H9 (cell line): ENCODE measurements at regions not wholly inside any gene's neighbourhood (a gene's known extent, or its start where the extent isn't known, plus 50 kb on each side); places are given as distances from the start of the nearest gene placed in this dataset.

Experiments
- DNase-seq: peaks from one replicate; pipeline ENCODE4 v3.0.0-alpha.2; 2017
- H2AFZ ChIP-seq: one replicate; pipeline ENCODE4 v1.6.1; 2013; ENCODE audit warnings: mild to moderate bottlenecking, low read length, control low read depth, moderate library complexity
- H2AK5ac ChIP-seq: 2 replicates; pipeline ENCODE4 v1.6.1; 2013; ENCODE audit warnings: low read length, control low read depth, mixed read lengths; ENCODE audit not compliant: insufficient read length
- H2BK120ac ChIP-seq: one replicate; pipeline ENCODE4 v1.6.1; 2013; ENCODE audit warnings: low read depth, mild to moderate bottlenecking, low read length, control low read depth, inconsistent platforms; ENCODE audit not compliant: poor library complexity, severe bottlenecking
- H2BK12ac ChIP-seq: 2 replicates; pipeline ENCODE4 v1.6.1; 2013; ENCODE audit warnings: low read length, control low read depth, mixed read lengths, low read depth; ENCODE audit not compliant: insufficient read length
- H2BK15ac ChIP-seq: 2 replicates; pipeline ENCODE4 v1.6.1; 2013; ENCODE audit warnings: low read depth, low read length, control low read depth
- H2BK20ac ChIP-seq: one replicate; pipeline ENCODE4 v1.6.1; 2013; ENCODE audit warnings: low read depth, mild to moderate bottlenecking, low read length, control low read depth, inconsistent platforms; ENCODE audit not compliant: poor library complexity, severe bottlenecking
- H2BK5ac ChIP-seq: 2 replicates; pipeline ENCODE4 v1.6.1; 2013; ENCODE audit warnings: low read length, control low read depth, mixed read lengths; ENCODE audit not compliant: insufficient read length
- H3K14ac ChIP-seq: 2 replicates; pipeline ENCODE4 v1.6.1; 2013; ENCODE audit warnings: low read length, control low read depth; ENCODE audit not compliant: insufficient read depth
- H3K18ac ChIP-seq: 2 replicates; pipeline ENCODE4 v1.6.1; 2013; ENCODE audit warnings: low read depth, mild to moderate bottlenecking, mixed read lengths, low read length, control low read depth; ENCODE audit not compliant: insufficient read length
- H3K23ac ChIP-seq: 2 replicates; pipeline ENCODE4 v1.6.1; 2013; ENCODE audit warnings: low read length, control low read depth, mixed read lengths, low read depth; ENCODE audit not compliant: insufficient read length
- H3K23me2 ChIP-seq: 2 replicates; pipeline ENCODE4 v1.6.1; 2013; ENCODE audit warnings: low read depth, mild to moderate bottlenecking, mixed read lengths, low read length, control low read depth; ENCODE audit not compliant: insufficient read length, poor library complexity, severe bottlenecking
- H3K27ac ChIP-seq: 2 replicates; pipeline ENCODE4 v1.5.1; 2013; ENCODE audit warnings: low read length, control low read depth, mixed read lengths, low read depth; ENCODE audit not compliant: insufficient read length
- H3K27me3 ChIP-seq: 2 replicates; pipeline ENCODE4 v1.6.1; 2013; ENCODE audit warnings: low read length, control low read depth, inconsistent platforms; ENCODE audit not compliant: insufficient read depth
- H3K4ac ChIP-seq: 2 replicates; pipeline ENCODE4 v1.6.1; 2013; ENCODE audit warnings: low read depth, mild to moderate bottlenecking, control low read depth, inconsistent platforms, low read length, moderate library complexity
- H3K4me1 ChIP-seq: 2 replicates; pipeline ENCODE4 v1.6.1; 2013; ENCODE audit warnings: low read length, control low read depth, inconsistent platforms; ENCODE audit not compliant: insufficient read depth
- H3K4me2 ChIP-seq: 2 replicates; pipeline ENCODE4 v1.6.1; 2013; ENCODE audit warnings: low read length, control low read depth, mixed read lengths; ENCODE audit not compliant: insufficient read length, insufficient read depth
- H3K56ac ChIP-seq: 2 replicates; pipeline ENCODE4 v1.6.1; 2013; ENCODE audit warnings: low read depth, mild to moderate bottlenecking, mixed read lengths, low read length, control low read depth; ENCODE audit not compliant: insufficient read length
- H3K79me1 ChIP-seq: 2 replicates; pipeline ENCODE4 v1.6.1; 2013; ENCODE audit warnings: low read depth, mild to moderate bottlenecking, moderate library complexity, low read length, control low read depth, inconsistent platforms; ENCODE audit not compliant: insufficient read depth, poor library complexity, severe bottlenecking
- H3K79me2 ChIP-seq: 2 replicates; pipeline ENCODE4 v1.6.1; 2013; ENCODE audit warnings: low read length, control low read depth, inconsistent platforms; ENCODE audit not compliant: insufficient read depth
- H3K9ac ChIP-seq: 2 replicates; pipeline ENCODE4 v1.6.1; 2013; ENCODE audit warnings: low read length, control low read depth, mixed read lengths; ENCODE audit not compliant: insufficient read length; ENCODE audit errors: extremely low read depth
- H3K9me3 ChIP-seq: one replicate; pipeline ENCODE4 v1.6.1; 2013; ENCODE audit warnings: low read depth, low read length, inconsistent platforms; ENCODE audit not compliant: control insufficient read depth
- H3T11ph ChIP-seq: one replicate; pipeline ENCODE4 v1.6.1; 2013; ENCODE audit warnings: mild to moderate bottlenecking, low read length, control low read depth, inconsistent platforms
- H4K20me1 ChIP-seq: one replicate; pipeline ENCODE4 v1.6.1; 2013; ENCODE audit not compliant: control insufficient read depth, insufficient read length, insufficient read depth
- H4K5ac ChIP-seq: 2 replicates; pipeline ENCODE4 v1.6.1; 2013; ENCODE audit warnings: low read depth, mild to moderate bottlenecking, mixed read lengths, low read length, control low read depth; ENCODE audit not compliant: insufficient read length
- H4K8ac ChIP-seq: replicated peaks from 2 replicates; pipeline ENCODE4 v1.6.1; 2013; ENCODE audit warnings: low read length, control low read depth, mixed read lengths, low read depth; ENCODE audit not compliant: insufficient read length
- H4K91ac ChIP-seq: 2 replicates; pipeline ENCODE4 v1.6.1; 2013; ENCODE audit warnings: low read depth, mild to moderate bottlenecking, moderate library complexity, mixed read lengths, low read length, control low read depth; ENCODE audit not compliant: insufficient read length
- H3K27ac Mint-ChIP-seq, 3 experiments: 2 replicates in 2 of 3; 3 replicates in 1 of 3; pipeline ENCODE4 v1.8.0; 2020 to 2021; ENCODE audit warnings: mixed read lengths in 3 of 3, mild to moderate bottlenecking in 1 of 3, moderate library complexity in 1 of 3
- H3K27me3 Mint-ChIP-seq: 2 replicates; pipeline ENCODE4 v1.8.0; 2021; ENCODE audit warnings: low read depth, mild to moderate bottlenecking, moderate library complexity, mixed read lengths
- H3K36me3 Mint-ChIP-seq, 3 experiments: 2 replicates in 2 of 3; 3 replicates in 1 of 3; pipeline ENCODE4 v1.8.0; 2020 to 2021; ENCODE audit warnings: low read depth in 3 of 3, mixed read lengths in 3 of 3; ENCODE audit not compliant: insufficient read depth in 1 of 3
- H3K4me1 Mint-ChIP-seq, 2 experiments: 2 replicates each; pipeline ENCODE4 v1.8.0; 2020; ENCODE audit warnings: mixed read lengths in 2 of 2
- H3K4me3 Mint-ChIP-seq, 2 experiments: 2 replicates in 1 of 2; 3 replicates in 1 of 2; pipeline ENCODE4 v1.8.0; 2020 to 2021; ENCODE audit warnings: mild to moderate bottlenecking in 2 of 2, mixed read lengths in 2 of 2, moderate library complexity in 1 of 2
- H3K9me3 Mint-ChIP-seq, 2 experiments: 2 replicates in 1 of 2; 3 replicates in 1 of 2; pipeline ENCODE4 v1.8.0; 2020; ENCODE audit warnings: mild to moderate bottlenecking in 2 of 2, mixed read lengths in 2 of 2, moderate library complexity in 1 of 2
- WGBS: extraction: QIAGEN DNeasy Blood & Tissue Kit; methylation state at CpG from one replicate; pipeline ENCODE4 v1.1.7; 2013; ENCODE audit warnings: missing lambda C conversion rate, low lambda C conversion rate, mixed read lengths; ENCODE audit not compliant: insufficient read length; ENCODE audit errors: extremely low coverage; 5-methylcytosine and 5-hydroxymethylcytosine counted together
- TF ChIP-seq, protein P1 (sequence below): fragments of 200-600 bp; sonication (generic); conservative IDR thresholded peaks from 3 replicates; pipeline ENCODE4 v1.8.0; 2021; ENCODE audit warnings: antibody characterized with exemption, mild to moderate bottlenecking

DNA sequence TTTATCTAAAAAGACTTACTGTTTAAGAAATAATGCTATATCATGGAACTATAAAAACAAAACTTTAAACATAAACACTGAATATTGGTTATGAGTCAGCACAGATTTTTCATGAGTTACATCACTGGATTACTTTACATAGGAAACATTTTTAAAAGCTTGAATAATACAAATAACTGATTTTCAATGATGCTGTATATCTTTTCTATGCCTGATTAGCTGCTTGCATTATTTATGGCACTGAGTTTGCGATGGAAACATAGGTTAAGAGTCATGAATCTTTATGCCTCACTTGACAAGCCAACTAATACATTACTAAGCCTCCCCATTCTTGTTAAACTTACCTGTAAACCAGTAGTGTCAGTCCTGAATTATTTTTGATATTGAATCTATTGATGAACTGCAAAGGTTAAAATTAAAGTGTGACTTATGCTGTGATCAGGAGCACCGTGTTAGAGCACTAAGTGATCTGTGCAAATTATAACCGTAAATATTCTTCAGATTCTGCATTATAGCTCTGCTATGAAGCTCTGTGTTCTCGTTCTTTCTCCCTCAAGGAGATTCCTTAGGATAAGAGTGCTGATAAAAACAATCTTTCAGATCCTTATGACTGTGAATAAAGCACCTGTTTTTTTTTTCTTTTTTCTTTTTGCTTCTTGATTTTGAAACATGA, 437.3 kb upstream of the BCHE start:
- H2BK5ac ChIP-seq, result no peak overlapping the region
- H3K18ac ChIP-seq, result no peak overlapping the region
- no peak overlapping the region for H3K23ac ChIP-seq
- no CpG with 5 or more reads among the region's 4 CpGs for WGBS
- no peak overlapping the region for H2BK20ac ChIP-seq
- Mint-ChIP-seq H3K27ac (no peak overlapping the region), H3K4me1 (no peaks in the 10 kb centered on the region), H3K4me3 (no peak overlapping the region), H3K9me3 (no peaks in the 10 kb centered on the region), H3K27me3 (no peaks in the 10 kb centered on the region), H3K36me3 (no peaks in the 10 kb centered on the region)
- no peaks in the 10 kb centered on the region for H3K79me1 ChIP-seq
- no peaks in the 10 kb centered on the region for H4K20me1 ChIP-seq
- no peak overlapping the region for H3T11ph ChIP-seq
- TF ChIP-seq, protein P1, sequence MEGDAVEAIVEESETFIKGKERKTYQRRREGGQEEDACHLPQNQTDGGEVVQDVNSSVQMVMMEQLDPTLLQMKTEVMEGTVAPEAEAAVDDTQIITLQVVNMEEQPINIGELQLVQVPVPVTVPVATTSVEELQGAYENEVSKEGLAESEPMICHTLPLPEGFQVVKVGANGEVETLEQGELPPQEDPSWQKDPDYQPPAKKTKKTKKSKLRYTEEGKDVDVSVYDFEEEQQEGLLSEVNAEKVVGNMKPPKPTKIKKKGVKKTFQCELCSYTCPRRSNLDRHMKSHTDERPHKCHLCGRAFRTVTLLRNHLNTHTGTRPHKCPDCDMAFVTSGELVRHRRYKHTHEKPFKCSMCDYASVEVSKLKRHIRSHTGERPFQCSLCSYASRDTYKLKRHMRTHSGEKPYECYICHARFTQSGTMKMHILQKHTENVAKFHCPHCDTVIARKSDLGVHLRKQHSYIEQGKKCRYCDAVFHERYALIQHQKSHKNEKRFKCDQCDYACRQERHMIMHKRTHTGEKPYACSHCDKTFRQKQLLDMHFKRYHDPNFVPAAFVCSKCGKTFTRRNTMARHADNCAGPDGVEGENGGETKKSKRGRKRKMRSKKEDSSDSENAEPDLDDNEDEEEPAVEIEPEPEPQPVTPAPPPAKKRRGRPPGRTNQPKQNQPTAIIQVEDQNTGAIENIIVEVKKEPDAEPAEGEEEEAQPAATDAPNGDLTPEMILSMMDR, result no peak
- no peaks in the 10 kb centered on the region for H3K23me2 ChIP-seq
- H2BK12ac ChIP-seq, result no peak overlapping the region
- H3K27ac ChIP-seq, result no peak overlapping the region
- H3K79me2 ChIP-seq, result no peaks in the 10 kb centered on the region
- H2AFZ ChIP-seq, result no peak overlapping the region
- no peaks in the 10 kb centered on the region for H3K27me3 ChIP-seq
- no peak overlapping the region for H3K56ac ChIP-seq
- no peak overlapping the region for H2AK5ac ChIP-seq
- no peaks in the 10 kb centered on the region for H3K9me3 ChIP-seq
- no peak overlapping the region for H4K5ac ChIP-seq
- DNase-seq, result no peak
- no peak overlapping the region for H3K9ac ChIP-seq
- no peak overlapping the region for H4K91ac ChIP-seq
- no peak overlapping the region for H2BK120ac ChIP-seq
- H2BK15ac ChIP-seq, result no peak overlapping the region
- no peak overlapping the region for H3K4ac ChIP-seq
- H3K4me2 ChIP-seq, result no peak overlapping the region
- no peaks in the 10 kb centered on the region for H3K4me1 ChIP-seq
- no peak overlapping the region for H3K14ac ChIP-seq
- no peak overlapping the region for H4K8ac ChIP-seq
